ENCODE measurements at regions not wholly inside any gene's neighbourhood (a gene's known extent, or its start where the extent isn't known, plus 50 kb on each side); places are given as distances from the start of the nearest gene placed in this dataset.

- no peak for TF ChIP-seq CTCF (IDR thresholded peaks at IDR 0.05)
- no peak for TF ChIP-seq POLR2A (IDR thresholded peaks at IDR 0.05)
Observed at GRCh38 chr14:89480278-89480677, 63.2 kb upstream of the FOXN3 start.
